ENCODE measurements at regions not wholly inside any gene's neighbourhood (a gene's known extent, or its start where the extent isn't known, plus 50 kb on each side); places are given as distances from the start of the nearest gene placed in this dataset.

DNA sequence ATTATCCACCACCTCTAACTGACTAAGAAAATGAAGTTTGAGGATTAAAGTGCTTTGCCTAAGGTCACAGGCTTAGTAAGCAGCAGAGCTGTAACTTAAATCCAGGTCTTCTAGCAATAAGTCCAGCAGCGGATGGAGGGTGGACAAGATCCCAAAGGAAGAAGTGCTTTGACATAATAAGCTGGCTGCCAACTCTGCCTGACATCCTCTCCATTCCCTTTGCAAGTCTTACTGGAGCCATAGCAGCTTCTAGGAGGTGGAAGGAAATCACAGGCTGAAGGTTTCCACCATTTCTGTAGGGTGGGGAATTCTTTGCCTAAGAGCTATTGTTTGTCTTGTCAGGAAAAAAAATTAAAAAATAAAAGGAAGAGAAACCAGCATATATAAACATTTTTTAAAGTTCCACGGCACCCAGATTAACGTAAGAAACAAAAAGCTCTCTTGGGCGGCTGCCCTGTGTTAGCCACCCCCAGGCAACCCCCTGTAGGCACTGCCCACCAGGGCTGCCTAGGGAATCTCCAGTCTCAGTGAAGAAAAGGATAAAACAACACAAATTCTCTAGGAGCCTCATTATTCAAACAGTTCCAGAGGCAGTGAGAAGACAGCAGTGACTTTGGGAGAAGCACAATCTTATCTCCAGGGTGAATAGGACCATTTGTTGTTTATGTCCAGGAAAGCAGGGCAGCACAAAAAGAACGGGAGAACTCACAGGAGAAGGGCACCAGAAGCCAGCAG lies 380.8 kb upstream of the CADM1 start:
- Histone ChIP-seq H3K4me2 (ENCODE audit: low read length) (no peak overlapping the region), H3K36me3 (replicated peaks; ENCODE audit: low read depth, low read length) (no peaks in the 10 kb centered on the region), H2AFZ (ENCODE audit: low read depth, low read length) (no peak overlapping the region), H3K4me3 (ENCODE audit: low read length) (no peak overlapping the region), H3K27ac (ENCODE audit: low read length) (no peak overlapping the region), H3K79me2 (ENCODE audit: low read length) (no peaks in the 10 kb centered on the region), H3K27me3 (ENCODE audit: low read depth, low read length) (no peaks in the 10 kb centered on the region), H3K9me3 (ENCODE audit: insufficient read depth, low read length) (no peaks in the 10 kb centered on the region; the same call in 1 of the 2 replicates), H4K20me1 (ENCODE audit: insufficient read depth, low read length) (no peaks in the 10 kb centered on the region), H3K9ac (ENCODE audit: low read length) (no peak overlapping the region), H3K4me1 (ENCODE audit: low read length) (peaks cover 5% of the 10 kb centered on the region)
- TF ChIP-seq EZH2phosphoT487 (IDR thresholded peaks at IDR 0.05; ENCODE audit: low read depth), result no peak
- TF ChIP-seq, protein P1, sequence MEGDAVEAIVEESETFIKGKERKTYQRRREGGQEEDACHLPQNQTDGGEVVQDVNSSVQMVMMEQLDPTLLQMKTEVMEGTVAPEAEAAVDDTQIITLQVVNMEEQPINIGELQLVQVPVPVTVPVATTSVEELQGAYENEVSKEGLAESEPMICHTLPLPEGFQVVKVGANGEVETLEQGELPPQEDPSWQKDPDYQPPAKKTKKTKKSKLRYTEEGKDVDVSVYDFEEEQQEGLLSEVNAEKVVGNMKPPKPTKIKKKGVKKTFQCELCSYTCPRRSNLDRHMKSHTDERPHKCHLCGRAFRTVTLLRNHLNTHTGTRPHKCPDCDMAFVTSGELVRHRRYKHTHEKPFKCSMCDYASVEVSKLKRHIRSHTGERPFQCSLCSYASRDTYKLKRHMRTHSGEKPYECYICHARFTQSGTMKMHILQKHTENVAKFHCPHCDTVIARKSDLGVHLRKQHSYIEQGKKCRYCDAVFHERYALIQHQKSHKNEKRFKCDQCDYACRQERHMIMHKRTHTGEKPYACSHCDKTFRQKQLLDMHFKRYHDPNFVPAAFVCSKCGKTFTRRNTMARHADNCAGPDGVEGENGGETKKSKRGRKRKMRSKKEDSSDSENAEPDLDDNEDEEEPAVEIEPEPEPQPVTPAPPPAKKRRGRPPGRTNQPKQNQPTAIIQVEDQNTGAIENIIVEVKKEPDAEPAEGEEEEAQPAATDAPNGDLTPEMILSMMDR (IDR thresholded peaks at IDR 0.05; ENCODE audit: low read depth, low read length), result no peak

GRCh38 chr11:115874843-115875242 lies 370.6 kb upstream of the CADM1 start:
- peaks cover 57% of the 10 kb centered on the region for H3K4me1 ChIP-seq (ENCODE audit: low read length)
- peak overlapping the region; percentile 60; the same call in 1 of the 2 replicates for H3K9ac ChIP-seq (ENCODE audit: low read length)
- no peaks in the 10 kb centered on the region for H3K36me3 ChIP-seq (replicated peaks; ENCODE audit: low read depth, low read length)
- no peaks in the 10 kb centered on the region for H3K27me3 ChIP-seq (ENCODE audit: low read depth, low read length)
- no peaks in the 10 kb centered on the region for H4K20me1 ChIP-seq (ENCODE audit: insufficient read depth, low read length)
- H3K79me2 ChIP-seq (ENCODE audit: low read length), result no peaks in the 10 kb centered on the region
- H3K9me3 ChIP-seq (ENCODE audit: insufficient read depth, low read length), result no peaks in the 10 kb centered on the region
- peak overlapping the region; percentile 66 for H3K4me2 ChIP-seq (ENCODE audit: low read length)
- peak overlapping the region; percentile 90 for H3K27ac ChIP-seq (ENCODE audit: low read length)
- no peak for TF ChIP-seq EZH2phosphoT487 (IDR thresholded peaks at IDR 0.05; ENCODE audit: low read depth)
- TF ChIP-seq, protein P1 (IDR thresholded peaks at IDR 0.05; ENCODE audit: low read depth, low read length), result no peak
- no peak overlapping the region for H2AFZ ChIP-seq (ENCODE audit: low read depth, low read length)
- H3K4me3 ChIP-seq (ENCODE audit: low read length), result peak overlapping the region; percentile 14; the same call in 1 of the 2 replicates

GRCh38 chr11:115873813-115874212 lies 369.6 kb upstream of the CADM1 start:
- Histone ChIP-seq H3K4me1 (ENCODE audit: low read length) (peaks cover 65% of the 10 kb centered on the region), H3K4me3 (ENCODE audit: low read length) (peak overlapping the region; percentile 28)

GRCh38 chr11:115872416-115872815 lies 368.2 kb upstream of the CADM1 start:
- Histone ChIP-seq H3K4me1 (ENCODE audit: low read length) (peaks cover 65% of the 10 kb centered on the region), H3K27me3 (ENCODE audit: low read depth, low read length) (no peaks in the 10 kb centered on the region), H3K9me3 (ENCODE audit: insufficient read depth, low read length) (no peaks in the 10 kb centered on the region), H2AFZ (ENCODE audit: low read depth, low read length) (peak overlapping the region; percentile 9; the same call in 1 of the 2 replicates), H3K4me3 (ENCODE audit: low read length) (peak overlapping the region; percentile 28; the same call in 1 of the 2 replicates), H3K79me2 (ENCODE audit: low read length) (no peaks in the 10 kb centered on the region), H3K36me3 (replicated peaks; ENCODE audit: low read depth, low read length) (peaks cover 3% of the 10 kb centered on the region), H3K4me2 (ENCODE audit: low read length) (peak overlapping the region; percentile 66), H3K27ac (ENCODE audit: low read length) (peak overlapping the region; percentile 90), H3K9ac (ENCODE audit: low read length) (peak overlapping the region; percentile 60; the same call in 1 of the 2 replicates), H4K20me1 (ENCODE audit: insufficient read depth, low read length) (no peaks in the 10 kb centered on the region)
- TF ChIP-seq, protein P1 (IDR thresholded peaks at IDR 0.05; ENCODE audit: low read depth, low read length), result no peak
- no peak for TF ChIP-seq EZH2phosphoT487 (IDR thresholded peaks at IDR 0.05; ENCODE audit: low read depth)

More at GRCh38 chr11:115873813-115874212, 369.6 kb upstream of the CADM1 start:
- Histone ChIP-seq H3K4me2 (ENCODE audit: low read length) (peak overlapping the region; percentile 66), H3K9ac (ENCODE audit: low read length) (peak overlapping the region; percentile 60; the same call in 1 of the 2 replicates), H3K27ac (ENCODE audit: low read length) (peak overlapping the region; percentile 90), H4K20me1 (ENCODE audit: insufficient read depth, low read length) (no peaks in the 10 kb centered on the region), H3K27me3 (ENCODE audit: low read depth, low read length) (no peaks in the 10 kb centered on the region), H3K36me3 (replicated peaks; ENCODE audit: low read depth, low read length) (no peaks in the 10 kb centered on the region), H2AFZ (ENCODE audit: low read depth, low read length) (no peak overlapping the region; the same call in 1 of the 2 replicates), H3K9me3 (ENCODE audit: insufficient read depth, low read length) (no peaks in the 10 kb centered on the region), H3K79me2 (ENCODE audit: low read length) (no peaks in the 10 kb centered on the region)
- no peak for TF ChIP-seq EZH2phosphoT487 (IDR thresholded peaks at IDR 0.05; ENCODE audit: low read depth)
- TF ChIP-seq, protein P1 (IDR thresholded peaks at IDR 0.05; ENCODE audit: low read depth, low read length), result no peak

All from OCI-LY3 (cell line).